GM12873 (cell line): ENCODE measurements at regions not wholly inside any gene's neighbourhood (a gene's known extent, or its start where the extent isn't known, plus 50 kb on each side); places are given as distances from the start of the nearest gene placed in this dataset.

Source experiments
- CTCF ChIP-seq: IDR thresholded peaks from 2 replicates; pipeline ENCODE4 v1.5.1; 2012; ENCODE audit warnings: low read depth, mild to moderate bottlenecking, moderate library complexity, low read length, control low read depth; ENCODE audit not compliant: insufficient read depth; ENCODE audit errors: missing control alignments

- no peak for TF ChIP-seq CTCF
These were observed 372.8 kb upstream of the JARID2 start for GRCh38 chr6:14873101-14873500.

GRCh38 chr6:14873781-14874441, 372.0 kb upstream of the JARID2 start:
- TF ChIP-seq CTCF, result no peak

- TF ChIP-seq CTCF, result no peak
These were observed 370.8 kb upstream of the JARID2 start for GRCh38 chr6:14874975-14875480.

- no peak for TF ChIP-seq CTCF
These were observed 370.3 kb upstream of the JARID2 start for GRCh38 chr6:14875481-14876063.

GRCh38 chr6:14876778-14877613, 368.9 kb upstream of the JARID2 start:
- no peak for TF ChIP-seq CTCF

- no peak for TF ChIP-seq CTCF
These were observed 368.1 kb upstream of the JARID2 start for GRCh38 chr6:14877758-14878157.

- TF ChIP-seq CTCF, result no peak
These were observed 365.8 kb upstream of the JARID2 start for GRCh38 chr6:14880052-14880451.
